K562 (cell line): ENCODE measurements at regions not wholly inside any gene's neighbourhood (a gene's known extent, or its start where the extent isn't known, plus 50 kb on each side); places are given as distances from the start of the nearest gene placed in this dataset.

Source experiments
- ATF2 ChIP-seq: sonication (generic); formaldehyde crosslinking; IDR thresholded peaks from 2 replicates; pipeline ENCODE4 v1.8.1; 2022; ENCODE audit warnings: missing genetic modification reagents
- ATF4 ChIP-seq: fragments of 450-650 bp; formaldehyde crosslinking; IDR thresholded peaks from 2 replicates; pipeline ENCODE4 v1.4.0; 2022; ENCODE audit warnings: mild to moderate bottlenecking, moderate library complexity
- CBX1 ChIP-seq: sonication (generic); IDR thresholded peaks from 2 replicates; pipeline ENCODE4 v1.6.1; 2016; ENCODE audit warnings: antibody characterized with exemption, low read depth, mild to moderate bottlenecking
- CREM ChIP-seq: IDR thresholded peaks from 2 replicates; pipeline ENCODE4 v1.6.1; 2014; ENCODE audit warnings: antibody characterized with exemption, low read depth
- HNRNPUL1 ChIP-seq: fragments of 200-400 bp; formaldehyde crosslinking; IDR thresholded peaks from 2 replicates; pipeline ENCODE4 v1.6.1; 2017; ENCODE audit warnings: low read length
- LCOR ChIP-seq: sonication (generic); formaldehyde crosslinking; IDR thresholded peaks from 2 replicates; pipeline ENCODE4 v1.8.0; 2022; ENCODE audit warnings: mild to moderate bottlenecking, missing genetic modification reagents
- NR0B1 ChIP-seq: fragments of 450-650 bp; IDR thresholded peaks from one replicate; pipeline ENCODE4 v1.6.1; 2018; ENCODE audit warnings: mild to moderate bottlenecking, moderate library complexity; ENCODE audit not compliant: partially characterized antibody
- PHF21A ChIP-seq: fragments of 450-650 bp; IDR thresholded peaks from 2 replicates; pipeline ENCODE4 v1.6.1; 2017; ENCODE audit warnings: low read depth, borderline replicate concordance
- POLR2AphosphoS2 ChIP-seq: IDR thresholded peaks from 2 replicates; pipeline ENCODE4 v1.6.1; 2012; ENCODE audit warnings: low read length, improper control_type of control experiment
- PRDM10 ChIP-seq: fragments of 450-650 bp; IDR thresholded peaks from 2 replicates; pipeline ENCODE4 v1.6.1; 2018; ENCODE audit not compliant: partially characterized antibody
- RBM17 ChIP-seq: fragments of 200-400 bp; formaldehyde crosslinking; IDR thresholded peaks from 2 replicates; pipeline ENCODE4 v1.6.1; 2017; ENCODE audit warnings: low read depth, mild to moderate bottlenecking, low read length, borderline replicate concordance
- ZFP91 ChIP-seq: sonication (generic); formaldehyde crosslinking; IDR thresholded peaks from 2 replicates; pipeline ENCODE4 v1.8.0; 2022; ENCODE audit warnings: mild to moderate bottlenecking, missing genetic modification reagents
- ZNF140 ChIP-seq: fragments of 250-450 bp; sonication (Bioruptor Pico); IDR thresholded peaks from 2 replicates; pipeline ENCODE4 v1.8.0; 2021; ENCODE audit warnings: moderate library complexity, mild to moderate bottlenecking, inconsistent platforms
- ZNF445 ChIP-seq: fragments of 250-450 bp; sonication (Bioruptor Pico); IDR thresholded peaks from 2 replicates; pipeline ENCODE4 v1.4.0; 2020; ENCODE audit warnings: low read depth, mild to moderate bottlenecking, moderate library complexity
- ZNF655 ChIP-seq: fragments of 250-450 bp; sonication (Bioruptor Pico); IDR thresholded peaks from 2 replicates; pipeline ENCODE4 v1.5.0; 2021
- ZNF668 ChIP-seq: fragments of 250-450 bp; sonication (Bioruptor Pico); IDR thresholded peaks from 2 replicates; pipeline ENCODE4 v1.8.0; 2022; ENCODE audit warnings: mild to moderate bottlenecking, inconsistent platforms
- ZNF764 ChIP-seq: fragments of 250-450 bp; sonication (Bioruptor Pico); IDR thresholded peaks from 2 replicates; pipeline ENCODE4 v1.4.0; 2020; ENCODE audit warnings: low read depth, mild to moderate bottlenecking, moderate library complexity

- no peak for TF ChIP-seq CREM
- no peak for TF ChIP-seq NR0B1
- no peak for TF ChIP-seq ZNF764 (CRISPR knock-in tag)
- no peak for TF ChIP-seq HNRNPUL1
- no peak for TF ChIP-seq RBM17
- TF ChIP-seq ZNF445 (CRISPR knock-in tag): no peak
- no peak for TF ChIP-seq POLR2AphosphoS2
- TF ChIP-seq ZNF140 (CRISPR knock-in tag): no peak
- TF ChIP-seq PRDM10: no peak
- TF ChIP-seq PHF21A: peak; percentile 70; the same call in 1 of the 2 replicates
- no peak for TF ChIP-seq ZNF655 (CRISPR knock-in tag)
- TF ChIP-seq ATF2 (CRISPR knock-in tag): no peak
- no peak for TF ChIP-seq ZFP91 (CRISPR knock-in tag)
- TF ChIP-seq LCOR (CRISPR knock-in tag): no peak; the same call in 1 of the 2 replicates
- no peak for TF ChIP-seq CBX1
- TF ChIP-seq ZNF668 (CRISPR knock-in tag): 0 out of 2 replicates have a peak, but pooled peaks have one; percentile 34
- TF ChIP-seq ATF4 (CRISPR knock-in tag): no peak
These were observed 197.9 kb downstream of the TRIM27 start (continued) for GRCh38 chr6:28725890-28726348.
